NB4 (cell line): ENCODE measurements at regions not wholly inside any gene's neighbourhood (a gene's known extent, or its start where the extent isn't known, plus 50 kb on each side); places are given as distances from the start of the nearest gene placed in this dataset.

Experiments
- CTCF ChIP-seq: IDR thresholded peaks from one replicate; pipeline ENCODE4 v1.5.1; 2012; ENCODE audit warnings: low read depth, low read length
- MAX ChIP-seq: IDR thresholded peaks from 2 replicates; pipeline ENCODE4 v1.6.1; 2011; ENCODE audit warnings: low read depth, low read length
- MYC ChIP-seq: IDR thresholded peaks from 2 replicates; pipeline ENCODE4 v1.6.1; 2011; ENCODE audit warnings: low read depth, low read length
- POLR2A ChIP-seq: IDR thresholded peaks from 2 replicates; pipeline ENCODE4 v1.6.1; 2011; ENCODE audit warnings: mild to moderate bottlenecking; ENCODE audit not compliant: insufficient read length; ENCODE audit errors: extremely low read depth

GRCh38 chr20:56722042-56722441 is 92.9 kb downstream of the TFAP2C start:
- TF ChIP-seq CTCF: no peak
- TF ChIP-seq MAX: peak; percentile 56; the same call in 1 of the 2 replicates
- TF ChIP-seq POLR2A: no peak
- no peak; the same call in 1 of the 2 replicates for TF ChIP-seq MYC
